ENCODE measurements at regions not wholly inside any gene's neighbourhood (a gene's known extent, or its start where the extent isn't known, plus 50 kb on each side); places are given as distances from the start of the nearest gene placed in this dataset.

DNA sequence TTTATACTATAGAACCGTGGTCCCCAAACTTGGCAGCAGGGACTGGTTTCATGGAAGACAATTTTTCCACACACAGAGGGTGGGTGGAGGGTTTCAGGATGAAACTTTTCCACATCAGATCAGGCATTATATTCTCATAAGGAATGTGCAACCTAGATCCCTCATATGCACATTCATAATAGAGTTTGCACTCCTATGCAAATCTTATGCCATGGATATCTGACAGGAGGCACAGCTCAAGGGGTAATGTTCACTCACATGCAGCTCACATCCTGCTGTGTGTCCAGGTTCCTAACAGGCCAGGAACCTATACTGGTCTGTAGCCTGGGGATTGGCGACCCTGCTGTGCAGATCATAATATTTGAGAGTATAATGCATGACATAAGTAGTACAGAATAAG lies 1802.2 kb upstream of the ACO1 start:
- TF ChIP-seq ISL2 (CRISPR knock-in tag; IDR thresholded peaks at IDR 0.05), result no peak
- TF ChIP-seq, protein P1, sequence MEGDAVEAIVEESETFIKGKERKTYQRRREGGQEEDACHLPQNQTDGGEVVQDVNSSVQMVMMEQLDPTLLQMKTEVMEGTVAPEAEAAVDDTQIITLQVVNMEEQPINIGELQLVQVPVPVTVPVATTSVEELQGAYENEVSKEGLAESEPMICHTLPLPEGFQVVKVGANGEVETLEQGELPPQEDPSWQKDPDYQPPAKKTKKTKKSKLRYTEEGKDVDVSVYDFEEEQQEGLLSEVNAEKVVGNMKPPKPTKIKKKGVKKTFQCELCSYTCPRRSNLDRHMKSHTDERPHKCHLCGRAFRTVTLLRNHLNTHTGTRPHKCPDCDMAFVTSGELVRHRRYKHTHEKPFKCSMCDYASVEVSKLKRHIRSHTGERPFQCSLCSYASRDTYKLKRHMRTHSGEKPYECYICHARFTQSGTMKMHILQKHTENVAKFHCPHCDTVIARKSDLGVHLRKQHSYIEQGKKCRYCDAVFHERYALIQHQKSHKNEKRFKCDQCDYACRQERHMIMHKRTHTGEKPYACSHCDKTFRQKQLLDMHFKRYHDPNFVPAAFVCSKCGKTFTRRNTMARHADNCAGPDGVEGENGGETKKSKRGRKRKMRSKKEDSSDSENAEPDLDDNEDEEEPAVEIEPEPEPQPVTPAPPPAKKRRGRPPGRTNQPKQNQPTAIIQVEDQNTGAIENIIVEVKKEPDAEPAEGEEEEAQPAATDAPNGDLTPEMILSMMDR (CRISPR knock-in tag; IDR thresholded peaks at IDR 0.05), result no peak
- no peak for TF ChIP-seq BRD4 (CRISPR knock-in tag; IDR thresholded peaks at IDR 0.05)
- no peak for TF ChIP-seq POLR2A (IDR thresholded peaks at IDR 0.05; ENCODE audit: insufficient read depth in 1 of 2, low read depth in 2 of 2, low read length in 2 of 2)
- TF ChIP-seq ZNF878 (CRISPR knock-in tag; IDR thresholded peaks at IDR 0.05), result no peak
- TF ChIP-seq, protein P2, sequence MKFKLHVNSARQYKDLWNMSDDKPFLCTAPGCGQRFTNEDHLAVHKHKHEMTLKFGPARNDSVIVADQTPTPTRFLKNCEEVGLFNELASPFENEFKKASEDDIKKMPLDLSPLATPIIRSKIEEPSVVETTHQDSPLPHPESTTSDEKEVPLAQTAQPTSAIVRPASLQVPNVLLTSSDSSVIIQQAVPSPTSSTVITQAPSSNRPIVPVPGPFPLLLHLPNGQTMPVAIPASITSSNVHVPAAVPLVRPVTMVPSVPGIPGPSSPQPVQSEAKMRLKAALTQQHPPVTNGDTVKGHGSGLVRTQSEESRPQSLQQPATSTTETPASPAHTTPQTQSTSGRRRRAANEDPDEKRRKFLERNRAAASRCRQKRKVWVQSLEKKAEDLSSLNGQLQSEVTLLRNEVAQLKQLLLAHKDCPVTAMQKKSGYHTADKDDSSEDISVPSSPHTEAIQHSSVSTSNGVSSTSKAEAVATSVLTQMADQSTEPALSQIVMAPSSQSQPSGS (CRISPR knock-in tag; IDR thresholded peaks at IDR 0.05), result no peak
- no peak for TF ChIP-seq HNRNPL (IDR thresholded peaks at IDR 0.05; ENCODE audit: low read depth, low read length)
- TF ChIP-seq ATF7 (IDR thresholded peaks at IDR 0.05), result no peak
- TF ChIP-seq ATF7 (CRISPR knock-in tag; IDR thresholded peaks at IDR 0.05), result no peak
- TF ChIP-seq ZBTB1 (CRISPR knock-in tag; IDR thresholded peaks at IDR 0.05; ENCODE audit: borderline replicate concordance), result no peak
- TF ChIP-seq ZNF253 (CRISPR knock-in tag; IDR thresholded peaks at IDR 0.05; ENCODE audit: borderline replicate concordance), result no peak
